Panc1 (cell line): ENCODE measurements at regions not wholly inside any gene's neighbourhood (a gene's known extent, or its start where the extent isn't known, plus 50 kb on each side); places are given as distances from the start of the nearest gene placed in this dataset.

ENCODE experiments used
- CTCF ChIP-seq: fragments of 450-650 bp; IDR thresholded peaks from 2 replicates; pipeline ENCODE4 v1.5.1; 2017; ENCODE audit warnings: mild to moderate bottlenecking
- POLR2AphosphoS5 ChIP-seq: IDR thresholded peaks from 2 replicates; pipeline ENCODE4 v1.6.1; 2012; ENCODE audit warnings: mild to moderate bottlenecking, low read depth, low read length, moderate library complexity
- TCF7L2 ChIP-seq: IDR thresholded peaks from 2 replicates; pipeline ENCODE4 v1.6.1; 2011; ENCODE audit warnings: mild to moderate bottlenecking, low read depth, low read length, inconsistent platforms

GRCh38 chr1:193988885-193989284 lies 802.5 kb upstream of the B3GALT2 start:
- TF ChIP-seq CTCF (no peak), POLR2AphosphoS5 (no peak), TCF7L2 (no peak)
